ENCODE measurements at regions not wholly inside any gene's neighbourhood (a gene's known extent, or its start where the extent isn't known, plus 50 kb on each side); places are given as distances from the start of the nearest gene placed in this dataset.

- Histone ChIP-seq H3K4me1 (ENCODE audit: insufficient read depth) (peaks cover 3% of the 10 kb centered on the region), H3K27ac (no peak overlapping the region), H2AFZ (no peak overlapping the region), H3K79me2 (peaks cover 67% of the 10 kb centered on the region), H3K4me2 (no peak overlapping the region), H3K27me3 (no peaks in the 10 kb centered on the region), H3K9me2 (replicated peaks; ENCODE audit: insufficient read depth) (no peaks in the 10 kb centered on the region), H4K20me1 (ENCODE audit: insufficient read depth, poor library complexity, severe bottlenecking) (peaks cover 11% of the 10 kb centered on the region), H3K36me3 (replicated peaks; ENCODE audit: insufficient read depth, low read depth) (no peaks in the 10 kb centered on the region), H3K9me3 (ENCODE audit: low read depth) (no peaks in the 10 kb centered on the region), H3K4me3 (no peak overlapping the region)
- DNase-seq (ENCODE audit: low spot score) = no peak
- WGBS (ENCODE audit: low lambda C conversion rate, missing lambda C conversion rate) = 89% methylated on average over 7 of the region's 7 CpGs
- TF ChIP-seq EZH2 (IDR thresholded peaks at IDR 0.05; ENCODE audit: borderline replicate concordance) = no peak
- TF ChIP-seq CTCF (IDR thresholded peaks at IDR 0.05; ENCODE audit: poor library complexity) = no peak
- TF ChIP-seq EZH2phosphoT487 (IDR thresholded peaks at IDR 0.05; ENCODE audit: low read depth, severe bottlenecking, unreplicated experiment) = no peak
Measured at GRCh38 chr17:72563952-72564351, 443.1 kb downstream of the SOX9 start.

- peaks cover 10% of the 10 kb centered on the region for H4K20me1 ChIP-seq (ENCODE audit: insufficient read depth, poor library complexity, severe bottlenecking)
- H3K27ac ChIP-seq = no peak overlapping the region
- no peaks in the 10 kb centered on the region for H3K36me3 ChIP-seq (replicated peaks; ENCODE audit: insufficient read depth, low read depth)
- no peak overlapping the region for H2AFZ ChIP-seq
- no peaks in the 10 kb centered on the region for H3K9me3 ChIP-seq (ENCODE audit: low read depth)
- H3K4me3 ChIP-seq = no peak overlapping the region
- no peaks in the 10 kb centered on the region for H3K9me2 ChIP-seq (replicated peaks; ENCODE audit: insufficient read depth)
- H3K4me1 ChIP-seq (ENCODE audit: insufficient read depth) = peaks cover 3% of the 10 kb centered on the region
- no peak overlapping the region for H3K4me2 ChIP-seq
- no peak for DNase-seq (ENCODE audit: low spot score)
- WGBS (ENCODE audit: low lambda C conversion rate, missing lambda C conversion rate) = 99% methylated on average over 3 of the region's 5 CpGs
- TF ChIP-seq CTCF (IDR thresholded peaks at IDR 0.05; ENCODE audit: poor library complexity) (no peak), EZH2phosphoT487 (IDR thresholded peaks at IDR 0.05; ENCODE audit: low read depth, severe bottlenecking, unreplicated experiment) (no peak), EZH2 (IDR thresholded peaks at IDR 0.05; ENCODE audit: borderline replicate concordance) (no peak)
- H3K79me2 ChIP-seq = peaks cover 67% of the 10 kb centered on the region
- H3K27me3 ChIP-seq = no peaks in the 10 kb centered on the region
Measured at GRCh38 chr17:72565006-72565405, 444.2 kb downstream of the SOX9 start.

GRCh38 chr17:72565758-72566157 lies 444.9 kb downstream of the SOX9 start:
- Histone ChIP-seq H3K4me2 (no peak overlapping the region), H3K9me2 (replicated peaks; ENCODE audit: insufficient read depth) (no peaks in the 10 kb centered on the region), H3K4me1 (ENCODE audit: insufficient read depth) (peaks cover 3% of the 10 kb centered on the region), H4K20me1 (ENCODE audit: insufficient read depth, poor library complexity, severe bottlenecking) (peaks cover 9% of the 10 kb centered on the region), H3K9me3 (ENCODE audit: low read depth) (no peaks in the 10 kb centered on the region), H3K36me3 (replicated peaks; ENCODE audit: insufficient read depth, low read depth) (no peaks in the 10 kb centered on the region), H3K4me3 (no peak overlapping the region), H3K27ac (no peak overlapping the region), H3K79me2 (peaks cover 72% of the 10 kb centered on the region), H3K27me3 (no peaks in the 10 kb centered on the region), H2AFZ (no peak overlapping the region)
- TF ChIP-seq EZH2phosphoT487 (IDR thresholded peaks at IDR 0.05; ENCODE audit: low read depth, severe bottlenecking, unreplicated experiment) = no peak
- TF ChIP-seq EZH2 (IDR thresholded peaks at IDR 0.05; ENCODE audit: borderline replicate concordance) = no peak
- no peak for TF ChIP-seq CTCF (IDR thresholded peaks at IDR 0.05; ENCODE audit: poor library complexity)
- DNase-seq (ENCODE audit: low spot score) = no peak
- 90% methylated on average over 7 of the region's 7 CpGs for WGBS (ENCODE audit: low lambda C conversion rate, missing lambda C conversion rate)
